Lower leg skin (tissue), 3 donors: ENCODE measurements at regions not wholly inside any gene's neighbourhood (a gene's known extent, or its start where the extent isn't known, plus 50 kb on each side); places are given as distances from the start of the nearest gene placed in this dataset.

ENCODE experiments used
- CTCF ChIP-seq, 3 donors: fragments of 450-650 bp; IDR thresholded peaks; one replicate each; pipeline ENCODE4 v1.5.1; 2016; ENCODE audit warnings: antibody characterized with exemption in 3 of 3, mild to moderate bottlenecking in 3 of 3, moderate library complexity in 2 of 3
- POLR2A ChIP-seq, 2 donors: fragments of 450-650 bp; IDR thresholded peaks; one replicate each; pipeline ENCODE4 v1.6.1; 2016 to 2017; ENCODE audit warnings: antibody characterized with exemption in 2 of 2, mild to moderate bottlenecking in 1 of 2, moderate library complexity in 1 of 2

- no peak for TF ChIP-seq POLR2A (IDR thresholded peaks at IDR 0.05)
- no peak for TF ChIP-seq CTCF (IDR thresholded peaks at IDR 0.05)
Measured at GRCh38 chr16:80902306-80903110, 98.1 kb upstream of the CDYL2 start.
